IMR-90 (cell line): ENCODE measurements at regions not wholly inside any gene's neighbourhood (a gene's known extent, or its start where the extent isn't known, plus 50 kb on each side); places are given as distances from the start of the nearest gene placed in this dataset.

Source experiments
- ATAC-seq: fragments of 200-7000 bp; cut with Tn5 transposase; 2 replicates; pipeline ENCODE4 v1.9.1; 2020; ENCODE audit warnings: low read depth, mild to moderate bottlenecking, moderate library complexity
- BruUV-seq: library from RNA; stranded (reverse); fragments of 400-500 nt; replicated peaks from 2 replicates; lab custom pipeline; 2021; lab: Mats Ljungman, UMichigan
- CTCF ChIA-PET: fragments of 300-600 bp; formaldehyde crosslinking; extraction: SDS; loops from one replicate; lab custom pipeline; 2021; ENCODE audit warnings: antibody characterized with exemption; lab: Yijun Ruan, JAX
- POLR2A ChIA-PET: fragments of 300-600 bp; sonication (Branson Sonifier 250); formaldehyde crosslinking; loops from one replicate; lab custom pipeline; 2022; ENCODE audit warnings: antibody characterized with exemption; ENCODE audit not compliant: unreplicated experiment; lab: Charles Lee
- DNase-seq: peaks from one replicate; pipeline ENCODE4 v3.0.0; 2013
- H2AFZ ChIP-seq: replicated peaks from 2 replicates; pipeline ENCODE3; 2013; ENCODE audit warnings: low read length, mild to moderate bottlenecking; ENCODE audit not compliant: poor library complexity
- H2AK5ac ChIP-seq: 2 replicates; pipeline ENCODE4 v1.6.1; 2013; ENCODE audit warnings: low read depth, low read length, inconsistent platforms
- H2AK9ac ChIP-seq: replicated peaks from 2 replicates; pipeline ENCODE3; 2013; ENCODE audit warnings: mild to moderate bottlenecking, low read depth, low read length, moderate library complexity; ENCODE audit not compliant: poor library complexity
- H2BK120ac ChIP-seq: 2 replicates; pipeline ENCODE4 v1.6.1; 2013; ENCODE audit warnings: low read depth, low read length, inconsistent platforms
- H2BK15ac ChIP-seq: 3 replicates; pipeline ENCODE4 v1.6.1; 2013; ENCODE audit warnings: low read depth, low read length, inconsistent platforms
- H2BK20ac ChIP-seq: 2 replicates; pipeline ENCODE4 v1.6.1; 2013; ENCODE audit warnings: low read depth, mild to moderate bottlenecking, inconsistent platforms, low read length, moderate library complexity
- H2BK5ac ChIP-seq: 2 replicates; pipeline ENCODE4 v1.6.1; 2013; ENCODE audit warnings: mild to moderate bottlenecking, low read depth, low read length, inconsistent platforms; ENCODE audit not compliant: poor library complexity, severe bottlenecking
- H3K14ac ChIP-seq: replicated peaks from 2 replicates; pipeline ENCODE4 v1.6.1; 2013; ENCODE audit warnings: low read depth, low read length, inconsistent platforms
- H3K18ac ChIP-seq: 2 replicates; pipeline ENCODE4 v1.6.1; 2013; ENCODE audit warnings: low read depth, low read length, control low read depth
- H3K23ac ChIP-seq: 2 replicates; pipeline ENCODE4 v1.6.1; 2013; ENCODE audit warnings: low read depth, low read length, inconsistent platforms
- H3K27ac ChIP-seq: 2 replicates; pipeline ENCODE4 v1.5.1; 2013; ENCODE audit warnings: mild to moderate bottlenecking, control low read depth, low read length; ENCODE audit not compliant: insufficient read depth
- H3K27me3 ChIP-seq: 2 replicates; pipeline ENCODE4 v1.6.1; 2013; ENCODE audit warnings: low read length; ENCODE audit not compliant: control insufficient read depth, insufficient read depth
- H3K36me3 ChIP-seq: 2 replicates; pipeline ENCODE4 v1.6.1; 2013; ENCODE audit warnings: low read length, mixed read lengths; ENCODE audit not compliant: control insufficient read depth, insufficient read depth
- H3K4ac ChIP-seq: 2 replicates; pipeline ENCODE4 v1.6.1; 2013; ENCODE audit warnings: low read depth, low read length, inconsistent platforms
- H3K4me1 ChIP-seq: 2 replicates; pipeline ENCODE4 v1.6.1; 2013; ENCODE audit warnings: low read length, mixed read lengths; ENCODE audit not compliant: control insufficient read depth, insufficient read depth
- H3K4me2 ChIP-seq: 2 replicates; pipeline ENCODE4 v1.6.1; 2013; ENCODE audit warnings: low read depth, mild to moderate bottlenecking, control low read depth, low read length, moderate library complexity
- H3K4me3 ChIP-seq: 2 replicates; pipeline ENCODE4 v1.5.1; 2013; ENCODE audit warnings: low read depth, mild to moderate bottlenecking, control low read depth, low read length, moderate library complexity; ENCODE audit not compliant: insufficient read depth
- H3K56ac ChIP-seq: 2 replicates; pipeline ENCODE4 v1.6.1; 2013; ENCODE audit warnings: low read length, inconsistent platforms; ENCODE audit not compliant: insufficient read depth; ENCODE audit errors: extremely low read depth
- H3K79me1 ChIP-seq, 2 experiments: 2 replicates each; pipeline ENCODE4 v1.6.1; 2013; ENCODE audit warnings: low read length in 2 of 2, inconsistent platforms in 1 of 2, low read depth in 1 of 2
- H3K9ac ChIP-seq: 2 replicates; pipeline ENCODE4 v1.6.1; 2013; ENCODE audit warnings: low read depth, low read length, control low read depth
- H3K9me1 ChIP-seq: 2 replicates; pipeline ENCODE4 v1.6.1; 2013; ENCODE audit warnings: low read length, inconsistent platforms; ENCODE audit not compliant: insufficient read depth
- H3K9me3 ChIP-seq: 2 replicates; pipeline ENCODE4 v1.6.1; 2013; ENCODE audit warnings: low read length; ENCODE audit not compliant: control insufficient read depth, insufficient read depth
- H4K20me1 ChIP-seq: 2 replicates; pipeline ENCODE4 v1.6.1; 2013; ENCODE audit warnings: low read length, inconsistent platforms; ENCODE audit not compliant: insufficient read depth
- H4K5ac ChIP-seq: 2 replicates; pipeline ENCODE4 v1.6.1; 2013; ENCODE audit warnings: mild to moderate bottlenecking, low read depth, low read length, control low read depth
- H4K8ac ChIP-seq, 2 experiments: 2 replicates each; pipeline ENCODE4 v1.6.1; 2013; ENCODE audit warnings: low read depth in 2 of 2, low read length in 2 of 2, control low read depth in 1 of 2, inconsistent platforms in 1 of 2
- H4K91ac ChIP-seq: 2 replicates; pipeline ENCODE4 v1.6.1; 2013; ENCODE audit warnings: low read depth, low read length, inconsistent platforms; ENCODE audit not compliant: insufficient read depth
- BHLHE40 ChIP-seq: fragments of 150-350 bp; IDR thresholded peaks from 2 replicates; pipeline ENCODE4 v1.6.1; 2016; ENCODE audit warnings: mild to moderate bottlenecking, low read depth, low read length
- CEBPB ChIP-seq: IDR thresholded peaks from 2 replicates; pipeline ENCODE4 v1.6.1; 2012; ENCODE audit warnings: low read depth, low read length, improper control_type of control experiment
- CHD1 ChIP-seq: IDR thresholded peaks from 2 replicates; pipeline ENCODE4 v1.6.1; 2012; ENCODE audit warnings: low read depth, low read length, improper control_type of control experiment
- CTCF ChIP-seq: conservative IDR thresholded peaks from 2 replicates; pipeline ENCODE4 v1.5.1; 2012; ENCODE audit warnings: mild to moderate bottlenecking, low read depth, low read length, improper control_type of control experiment
- FOS ChIP-seq: fragments of 150-350 bp; IDR thresholded peaks from 2 replicates; pipeline ENCODE4 v1.6.1; 2016; ENCODE audit warnings: low read depth, low read length
- MAFK ChIP-seq: IDR thresholded peaks from 2 replicates; pipeline ENCODE4 v1.6.1; 2012; ENCODE audit warnings: low read depth, low read length, improper control_type of control experiment
- MAZ ChIP-seq: IDR thresholded peaks from 2 replicates; pipeline ENCODE4 v1.6.1; 2012; ENCODE audit warnings: low read depth, mild to moderate bottlenecking, low read length, improper control_type of control experiment, moderate library complexity, borderline replicate concordance
- MXI1 ChIP-seq: IDR thresholded peaks from 2 replicates; pipeline ENCODE4 v1.6.1; 2012; ENCODE audit warnings: low read depth, mild to moderate bottlenecking, low read length, moderate library complexity, borderline replicate concordance
- NFE2L2 ChIP-seq: fragments of 150-350 bp; IDR thresholded peaks from 2 replicates; pipeline ENCODE4 v1.6.1; 2016; ENCODE audit warnings: low read depth, mild to moderate bottlenecking, low read length
- POLR2A ChIP-seq: IDR thresholded peaks from 2 replicates; pipeline ENCODE4 v1.6.1; 2012; ENCODE audit warnings: mild to moderate bottlenecking, low read depth, low read length
- RAD21 ChIP-seq: IDR thresholded peaks from 2 replicates; pipeline ENCODE4 v1.6.1; 2012; ENCODE audit warnings: low read length, improper control_type of control experiment
- RCOR1 ChIP-seq: IDR thresholded peaks from 2 replicates; pipeline ENCODE4 v1.6.1; 2012; ENCODE audit warnings: mild to moderate bottlenecking, low read length, improper control_type of control experiment; ENCODE audit not compliant: insufficient replicate concordance
- RFX5 ChIP-seq: IDR thresholded peaks from 2 replicates; pipeline ENCODE4 v1.8.0; 2012; ENCODE audit warnings: low read depth, mild to moderate bottlenecking, low read length, moderate library complexity
- SMC3 ChIP-seq: fragments of 150-350 bp; IDR thresholded peaks from 2 replicates; pipeline ENCODE4 v1.6.1; 2016; ENCODE audit warnings: low read depth, mild to moderate bottlenecking, antibody characterized with exemption, low read length, moderate library complexity
- WGBS, 2 experiments: methylation state at CpG; one replicate each; pipeline versions ENCODE4 v1.1.5 to v1.1.7; 2013; ENCODE audit warnings: missing lambda C conversion rate in 2 of 2; ENCODE audit not compliant: insufficient read length in 1 of 2; ENCODE audit errors: extremely low coverage in 2 of 2; 5-methylcytosine and 5-hydroxymethylcytosine counted together
- dilution Hi-C: fragments of 300-500 bp; cut with HindIII; formaldehyde crosslinking; loops from one replicate; pipeline ENCODE4 v1.14.3; 2018; ENCODE audit warnings: low sequenced_read_pairs; ENCODE audit not compliant: unreplicated experiment
- in situ Hi-C: fragments of 300-500 bp; cut with MboI; formaldehyde crosslinking; loops from 3 replicates; pipeline ENCODE4 v1.14.3; 2019; ENCODE audit warnings: low sequenced_read_pairs, inconsistent platforms, mixed read lengths
- intact Hi-C: fragments of 100-400 bp; cut with micrococcal nuclease; formaldehyde crosslinking; loops from 2 replicates; pipeline ENCODE4 v1.10.0; 2022
- TF ChIP-seq, protein P1 (sequence below): fragments of 150-350 bp; IDR thresholded peaks from 2 replicates; pipeline ENCODE4 v1.6.1; 2017; ENCODE audit warnings: mild to moderate bottlenecking, antibody characterized with exemption, low read length, low read depth
- TF ChIP-seq, protein P2 (sequence below): fragments of 150-350 bp; IDR thresholded peaks from 2 replicates; pipeline ENCODE4 v1.6.1; 2016; ENCODE audit warnings: low read depth, mild to moderate bottlenecking, low read length, moderate library complexity, borderline replicate concordance

DNA sequence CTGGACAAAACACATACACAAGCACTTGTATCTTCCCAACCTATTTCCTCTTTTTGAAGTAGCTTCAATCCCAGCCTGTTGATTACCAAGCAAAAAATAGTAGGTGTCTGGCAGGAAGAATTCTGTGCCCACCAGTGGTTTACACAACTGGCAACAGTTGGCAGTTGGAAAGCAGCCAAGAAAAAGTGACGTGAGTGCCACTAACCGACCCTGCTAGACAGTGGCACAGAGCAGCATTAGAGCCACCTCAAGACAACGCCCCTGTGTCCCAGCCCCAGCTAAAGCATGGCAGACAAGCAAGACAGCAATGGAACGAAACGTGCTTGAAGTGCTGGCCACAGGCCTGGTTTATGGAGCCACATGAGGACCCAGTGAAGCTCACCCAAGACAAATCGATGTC, 379.6 kb downstream of the FBXO15 start:
- no peak overlapping the region for H3K56ac ChIP-seq
- no peak for DNase-seq
- H3K9ac ChIP-seq, result no peak overlapping the region
- ChIA-PET CTCF (no interaction called here), POLR2A (no interaction called here)
- 0 out of 2 replicates have a peak overlapping the region, but pooled peaks have one; percentile 25 for H4K91ac ChIP-seq
- no peaks in the 10 kb centered on the region for H3K9me1 ChIP-seq
- no peak overlapping the region for H2AK9ac ChIP-seq
- no peak overlapping the region for H3K14ac ChIP-seq
- no peak overlapping the region for H3K4ac ChIP-seq
- intact Hi-C loops (no loop called here), dilution Hi-C loops (no loop called here), in situ Hi-C loops (no loop called here)
- no peak overlapping the region for H2AK5ac ChIP-seq
- TF ChIP-seq BHLHE40 (no peak), CEBPB (no peak), MAZ (no peak), RAD21 (no peak), CTCF (no peak), NFE2L2 (no peak), RFX5 (no peak), MAFK (no peak), POLR2A (no peak), CHD1 (no peak), FOS (no peak), SMC3 (no peak), RCOR1 (no peak), MXI1 (no peak)
- TF ChIP-seq, protein P1, sequence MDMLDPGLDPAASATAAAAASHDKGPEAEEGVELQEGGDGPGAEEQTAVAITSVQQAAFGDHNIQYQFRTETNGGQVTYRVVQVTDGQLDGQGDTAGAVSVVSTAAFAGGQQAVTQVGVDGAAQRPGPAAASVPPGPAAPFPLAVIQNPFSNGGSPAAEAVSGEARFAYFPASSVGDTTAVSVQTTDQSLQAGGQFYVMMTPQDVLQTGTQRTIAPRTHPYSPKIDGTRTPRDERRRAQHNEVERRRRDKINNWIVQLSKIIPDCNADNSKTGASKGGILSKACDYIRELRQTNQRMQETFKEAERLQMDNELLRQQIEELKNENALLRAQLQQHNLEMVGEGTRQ, result no peak
- TF ChIP-seq, protein P2, sequence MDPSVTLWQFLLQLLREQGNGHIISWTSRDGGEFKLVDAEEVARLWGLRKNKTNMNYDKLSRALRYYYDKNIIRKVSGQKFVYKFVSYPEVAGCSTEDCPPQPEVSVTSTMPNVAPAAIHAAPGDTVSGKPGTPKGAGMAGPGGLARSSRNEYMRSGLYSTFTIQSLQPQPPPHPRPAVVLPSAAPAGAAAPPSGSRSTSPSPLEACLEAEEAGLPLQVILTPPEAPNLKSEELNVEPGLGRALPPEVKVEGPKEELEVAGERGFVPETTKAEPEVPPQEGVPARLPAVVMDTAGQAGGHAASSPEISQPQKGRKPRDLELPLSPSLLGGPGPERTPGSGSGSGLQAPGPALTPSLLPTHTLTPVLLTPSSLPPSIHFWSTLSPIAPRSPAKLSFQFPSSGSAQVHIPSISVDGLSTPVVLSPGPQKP, result no peak
- H4K20me1 ChIP-seq, result no peaks in the 10 kb centered on the region
- BruUV-seq, result no TSS peak
- H3K4me2 ChIP-seq, result no peak overlapping the region
- ATAC-seq, result no peak
- H3K4me3 ChIP-seq, result no peak overlapping the region
- H3K4me1 ChIP-seq, result no peaks in the 10 kb centered on the region; the same call in 1 of the 2 replicates
- no peak overlapping the region; the same call in 1 of the 2 replicates for H2BK120ac ChIP-seq
- no peaks in the 10 kb centered on the region for H3K9me3 ChIP-seq
- no peaks in the 10 kb centered on the region for H3K36me3 ChIP-seq
- H4K5ac ChIP-seq, result no peak overlapping the region
- H3K18ac ChIP-seq, result peak overlapping the region; percentile 7; the same call in 1 of the 2 replicates
- H3K79me1 ChIP-seq, result no peaks in the 10 kb centered on the region
- no peak overlapping the region for H2BK20ac ChIP-seq
- H2BK5ac ChIP-seq, result no peak overlapping the region
- no peaks in the 10 kb centered on the region for H3K27me3 ChIP-seq
- no peak overlapping the region; the same call in 2 of the 3 replicates for H2BK15ac ChIP-seq
- WGBS, 2 experiments, result 54% methylated on average over 2 of the region's 6 CpGs; no CpG with 5 or more reads in 1 of the 2 experiments
- no peak overlapping the region for H4K8ac ChIP-seq
- H3K23ac ChIP-seq, result no peak overlapping the region
- H2AFZ ChIP-seq, result peak overlapping the region; percentile 16
- no peak overlapping the region for H3K27ac ChIP-seq
